Gastroesophageal sphincter (tissue), 4 donors: ENCODE measurements at regions not wholly inside any gene's neighbourhood (a gene's known extent, or its start where the extent isn't known, plus 50 kb on each side); places are given as distances from the start of the nearest gene placed in this dataset.

ENCODE experiments used
- ATAC-seq: fragments of 150-250 bp; one replicate; pipeline ENCODE4 v1.9.1; 2016; ENCODE audit warnings: mild to moderate bottlenecking, moderate library complexity
- H3K27ac ChIP-seq, 4 donors: fragments of 200-600 bp; sonication (generic) in 3 of 4; 1 replicate in 3 of 4; 2 replicates in 1 of 4; pipeline ENCODE4 v1.5.1; 2016 to 2019
- H3K27me3 ChIP-seq: fragments of 200-600 bp; sonication (generic); one replicate; pipeline ENCODE4 v1.5.1; 2019
- H3K36me3 ChIP-seq, 2 donors: fragments of 200-600 bp; sonication (generic); one replicate each; pipeline ENCODE4 v1.5.1; 2019; ENCODE audit warnings: control low read depth in 1 of 2
- H3K4me1 ChIP-seq, 3 donors: fragments of 200-600 bp; sonication (generic); 1 replicate in 2 of 3; 2 replicates in 1 of 3; pipeline ENCODE4 v1.5.1; 2016 to 2019; ENCODE audit warnings: control low read depth in 2 of 3
- H3K4me3 ChIP-seq, 2 donors: fragments of 200-600 bp; sonication (generic); one replicate each; pipeline ENCODE4 v1.5.1; 2019; ENCODE audit warnings: mild to moderate bottlenecking in 1 of 2, moderate library complexity in 1 of 2
- H3K9me3 ChIP-seq, 3 donors: fragments of 200-600 bp; sonication (generic); one replicate each; pipeline ENCODE4 v1.5.1; 2017 to 2019; ENCODE audit warnings: control low read depth in 2 of 3
- CTCF ChIP-seq, 4 experiments: fragments of 200-600 bp in 2 of 4; fragments of 450-650 bp in 2 of 4; sonication (generic) in 1 of 4; IDR thresholded peaks; one replicate each; pipeline ENCODE4 v1.5.1; 2017 to 2019; ENCODE audit warnings: antibody characterized with exemption in 4 of 4, mild to moderate bottlenecking in 2 of 4, moderate library complexity in 2 of 4
- EP300 ChIP-seq: sonication (generic); formaldehyde crosslinking; IDR thresholded peaks from one replicate; pipeline ENCODE4 v1.6.1; 2017; ENCODE audit warnings: antibody characterized with exemption, mild to moderate bottlenecking
- POLR2A ChIP-seq, 2 donors: fragments of 450-650 bp; IDR thresholded peaks; one replicate each; pipeline ENCODE4 v1.6.1; 2017; ENCODE audit warnings: antibody characterized with exemption in 2 of 2, mild to moderate bottlenecking in 2 of 2, moderate library complexity in 1 of 2
- POLR2AphosphoS5 ChIP-seq: sonication (generic); formaldehyde crosslinking; IDR thresholded peaks from one replicate; pipeline ENCODE4 v1.6.1; 2017; ENCODE audit warnings: antibody characterized with exemption
- WGBS, 2 donors: methylation state at CpG; one replicate each; pipeline ENCODE4 v1.1.5; 2018; ENCODE audit warnings: low coverage in 1 of 2; 5-methylcytosine and 5-hydroxymethylcytosine counted together

DNA sequence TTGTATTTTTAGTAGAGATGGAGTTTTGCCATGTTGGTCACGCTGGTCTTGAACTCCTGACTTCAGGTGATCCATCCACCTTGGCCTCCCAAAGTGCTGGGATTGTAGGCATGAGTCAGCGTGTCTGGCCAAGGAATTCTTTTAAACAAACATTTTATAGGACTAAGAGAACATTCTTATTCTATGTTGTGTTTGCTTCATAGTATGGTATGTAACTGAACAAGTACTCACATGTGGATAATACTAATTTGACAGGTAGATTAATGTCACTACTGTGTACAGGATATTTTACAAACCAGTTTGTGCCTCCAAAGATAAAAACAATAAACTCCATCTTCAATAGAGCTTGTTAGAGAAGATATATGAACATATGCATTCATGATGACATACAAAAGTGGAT is 1353.4 kb downstream of the PCDH7 start:
- Histone ChIP-seq H3K9me3 (no peaks in the 10 kb centered on the region), H3K4me3 (no peak overlapping the region), H3K4me1 (no peaks in the 10 kb centered on the region), H3K27ac (no peak overlapping the region), H3K27me3 (no peaks in the 10 kb centered on the region), H3K36me3 (no peaks in the 10 kb centered on the region)
- WGBS, 2 donors = 35 to 93% methylated on average over 2 of the region's 2 CpGs
- no peak for ATAC-seq
- TF ChIP-seq POLR2A (IDR thresholded peaks at IDR 0.05) (no peak), CTCF (IDR thresholded peaks at IDR 0.05) (no peak), EP300 (no peak), POLR2AphosphoS5 (no peak)

DNA sequence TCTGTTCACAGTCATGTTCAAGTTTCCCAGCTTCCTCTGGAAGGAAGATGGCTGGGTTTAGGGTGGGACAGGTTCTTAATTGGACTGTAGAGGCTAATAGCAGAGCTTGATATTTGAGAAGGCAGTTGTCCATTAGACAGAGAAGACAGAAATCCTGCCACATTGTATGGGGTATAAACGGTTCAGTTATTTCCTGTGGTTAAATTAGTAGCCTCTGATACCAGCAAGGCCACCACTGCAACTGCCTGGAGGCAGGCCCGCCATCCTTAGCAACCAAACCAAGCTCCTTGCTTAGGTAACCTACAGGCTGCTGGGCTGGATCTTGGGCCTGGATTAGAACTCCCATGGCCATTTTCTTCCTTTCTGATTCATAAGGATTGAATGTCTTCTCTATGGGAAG is 1367.0 kb downstream of the PCDH7 start:
- no peaks in the 10 kb centered on the region for H3K36me3 ChIP-seq
- WGBS, 2 donors = 82 to 86% methylated on average over 1 to 2 of the region's 2 CpGs
- no peak overlapping the region for H3K27ac ChIP-seq
- no peaks in the 10 kb centered on the region for H3K9me3 ChIP-seq
- no peak for TF ChIP-seq POLR2AphosphoS5
- TF ChIP-seq CTCF (IDR thresholded peaks at IDR 0.05) = no peak
- no peak for TF ChIP-seq POLR2A (IDR thresholded peaks at IDR 0.05)
- no peak for TF ChIP-seq EP300
- no peak for ATAC-seq
- H3K4me3 ChIP-seq = no peak overlapping the region
- no peaks in the 10 kb centered on the region for H3K4me1 ChIP-seq
- H3K27me3 ChIP-seq = no peaks in the 10 kb centered on the region

DNA sequence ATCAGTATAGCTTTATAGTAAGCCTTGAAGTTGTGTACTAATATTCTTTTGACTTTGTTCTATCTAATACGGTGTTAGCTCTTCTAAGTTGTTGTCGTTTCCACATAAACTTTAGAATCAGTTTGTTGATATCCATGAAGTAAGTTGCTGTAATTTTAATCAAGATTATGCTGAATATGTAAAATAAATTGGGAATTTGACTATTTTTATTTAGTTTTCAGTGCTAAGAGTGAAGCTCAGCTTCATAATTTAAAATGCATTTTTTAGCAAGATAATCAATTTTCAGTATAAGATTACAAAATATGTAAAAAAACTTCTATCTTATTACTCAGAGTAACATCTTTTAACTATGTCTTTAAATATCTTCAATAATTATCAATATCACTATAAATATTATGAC is 1374.8 kb downstream of the PCDH7 start:
- no peak overlapping the region for H3K4me3 ChIP-seq
- H3K4me1 ChIP-seq = no peaks in the 10 kb centered on the region

DNA sequence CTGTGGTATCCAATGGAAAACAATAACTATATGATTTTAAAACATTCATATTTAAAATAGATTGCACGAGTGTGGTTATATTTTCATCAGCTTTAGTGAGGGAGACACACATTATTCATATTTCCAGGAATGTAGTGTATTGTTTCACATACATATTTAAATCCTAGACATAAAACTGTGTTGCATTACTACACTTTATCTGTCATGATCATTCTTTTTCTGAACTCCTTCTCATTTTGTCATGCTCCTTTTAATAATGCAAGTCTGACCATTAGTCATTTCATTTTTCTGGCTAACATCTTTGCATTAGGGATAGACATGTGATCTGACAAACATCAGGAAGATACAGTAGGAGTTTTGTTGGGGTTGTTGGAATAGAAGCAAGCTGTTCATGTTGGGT is 1382.7 kb downstream of the PCDH7 start:
- WGBS, 2 donors = 58 to 62% methylated on average over 1 of the region's 1 CpG
- Histone ChIP-seq H3K4me1 (no peaks in the 10 kb centered on the region), H3K9me3 (no peaks in the 10 kb centered on the region), H3K27me3 (no peaks in the 10 kb centered on the region), H3K27ac (no peak overlapping the region), H3K4me3 (no peak overlapping the region), H3K36me3 (no peaks in the 10 kb centered on the region)
- TF ChIP-seq EP300 = no peak
- no peak for TF ChIP-seq POLR2AphosphoS5
- TF ChIP-seq POLR2A (IDR thresholded peaks at IDR 0.05) = no peak
- TF ChIP-seq CTCF (IDR thresholded peaks at IDR 0.05) = no peak
- no peak for ATAC-seq

More for the DNA sequence above, 1374.8 kb downstream of the PCDH7 start:
- no peak for TF ChIP-seq EP300
- no peak for TF ChIP-seq CTCF (IDR thresholded peaks at IDR 0.05)
- no peak for TF ChIP-seq POLR2AphosphoS5
- no peak for TF ChIP-seq POLR2A (IDR thresholded peaks at IDR 0.05)
- no peak overlapping the region for H3K27ac ChIP-seq
- no peaks in the 10 kb centered on the region for H3K27me3 ChIP-seq
- H3K9me3 ChIP-seq = no peaks in the 10 kb centered on the region
- H3K36me3 ChIP-seq = no peaks in the 10 kb centered on the region
- 93% methylated on average over 2 of the region's 2 CpGs; no CpG with 5 or more reads in 1 of the 2 donors for WGBS, 2 donors
- ATAC-seq = no peak

DNA sequence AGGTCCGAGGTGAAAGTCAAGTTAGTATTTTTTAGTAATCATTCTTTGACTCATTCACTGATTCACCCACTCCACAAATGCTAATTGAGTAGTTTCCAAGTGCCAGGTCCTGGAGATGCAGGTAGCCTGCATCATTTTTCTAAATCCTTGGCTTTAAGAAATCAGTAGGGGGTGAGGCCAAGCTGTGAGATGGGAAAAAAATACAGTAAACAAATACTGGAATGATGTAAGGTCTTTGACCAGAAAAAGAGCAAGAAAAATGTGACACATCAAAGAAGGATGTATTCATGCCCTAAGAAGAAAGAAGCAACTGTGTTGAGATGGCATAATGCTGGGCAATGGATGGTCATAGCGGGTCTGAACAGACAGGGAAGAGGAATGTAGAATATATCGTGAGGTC is 1386.6 kb downstream of the PCDH7 start:
- no peak overlapping the region for H3K4me3 ChIP-seq
- no peaks in the 10 kb centered on the region for H3K36me3 ChIP-seq
- no peak overlapping the region for H3K27ac ChIP-seq
- ATAC-seq = no peak
- no peaks in the 10 kb centered on the region for H3K9me3 ChIP-seq
- TF ChIP-seq EP300 (no peak), POLR2A (IDR thresholded peaks at IDR 0.05) (no peak), CTCF (IDR thresholded peaks at IDR 0.05) (no peak), POLR2AphosphoS5 (no peak)
- no peaks in the 10 kb centered on the region for H3K27me3 ChIP-seq
- WGBS, 2 donors = 83 to 88% methylated on average over 3 of the region's 3 CpGs
- H3K4me1 ChIP-seq = no peaks in the 10 kb centered on the region
